ENCODE measurements at regions not wholly inside any gene's neighbourhood (a gene's known extent, or its start where the extent isn't known, plus 50 kb on each side); places are given as distances from the start of the nearest gene placed in this dataset.

GRCh38 chr5:97455996-97456395 is 272.9 kb upstream of the RIOK2 start:
- no peak overlapping the region for H3K27ac ChIP-seq (ENCODE audit: low read length in 2 of 2)
- DNase-seq (no peak), ATAC-seq (ENCODE audit: low read depth) (no peak)
- no peak overlapping the region for H3K4me2 ChIP-seq (replicated peaks; ENCODE audit: low read depth, low read length, poor library complexity, severe bottlenecking)
- H3K4me3 Mint-ChIP-seq: no peak overlapping the region
- intact Hi-C loops (cut with micrococcal nuclease): no loop called here
- no peaks in the 10 kb centered on the region for H3K79me2 ChIP-seq (ENCODE audit: control insufficient read depth, insufficient read depth, low read length)
- 80% methylated on average over 1 of the region's 1 CpG for WGBS (ENCODE audit: insufficient coverage)
- no peak overlapping the region for H3K27ac Mint-ChIP-seq
- TF ChIP-seq CTCF (IDR thresholded peaks at IDR 0.05) (no peak), EZH2 (IDR thresholded peaks at IDR 0.05; ENCODE audit: borderline replicate concordance, insufficient read depth, low read depth, low read length, poor library complexity, severe bottlenecking) (no peak)
- H2AFZ ChIP-seq (ENCODE audit: insufficient read depth, low read depth, low read length, poor library complexity, severe bottlenecking): no peak overlapping the region
- H3K36me3 ChIP-seq (replicated peaks in 1 of 2; ENCODE audit: control extremely low read depth in 1 of 2, control insufficient read depth in 1 of 2, extremely low read depth in 1 of 2, insufficient read depth in 2 of 2, low read length in 1 of 2): no peaks in the 10 kb centered on the region
- H3K4me1 ChIP-seq (ENCODE audit: control insufficient read depth in 2 of 2, insufficient read depth in 2 of 2, low read length in 2 of 2): peaks cover 0 to 3% of the 10 kb centered on the region in 2 donors
- H3K4me1 Mint-ChIP-seq: peaks cover 2% of the 10 kb centered on the region
- H3K27me3 ChIP-seq (replicated peaks in 1 of 4; ENCODE audit: control extremely low read depth in 1 of 4, control insufficient read depth in 3 of 4, insufficient read depth in 4 of 4, low read length in 3 of 4): no peaks in the 10 kb centered on the region
- H4K20me1 ChIP-seq (ENCODE audit: control insufficient read depth, insufficient read depth, low read length, poor library complexity, severe bottlenecking): no peaks in the 10 kb centered on the region
- H3K27me3 Mint-ChIP-seq: no peaks in the 10 kb centered on the region
- no peaks in the 10 kb centered on the region for H3K9me3 Mint-ChIP-seq (ENCODE audit: insufficient read depth)
- H3K9ac ChIP-seq (ENCODE audit: low read length): no peak overlapping the region
- no peaks in the 10 kb centered on the region for H3K9me3 ChIP-seq (ENCODE audit: control extremely low read depth in 1 of 3, control insufficient read depth in 2 of 3, insufficient read depth in 1 of 3, low read length in 2 of 3)
- H3K4me3 ChIP-seq (ENCODE audit: control extremely low read depth in 1 of 5, extremely low read depth in 1 of 5, insufficient read depth in 1 of 5, low read depth in 2 of 5, low read length in 4 of 5): no peak overlapping the region
- POLR2A ChIA-PET: no interaction called here
- CTCF ChIA-PET: no interaction called here

GRCh38 chr5:97458851-97459250 is 275.8 kb upstream of the RIOK2 start:
- WGBS (ENCODE audit: insufficient coverage): 72% methylated on average over 2 of the region's 5 CpGs

More at GRCh38 chr5:97458851-97459250, 275.8 kb upstream of the RIOK2 start:
- Mint-ChIP-seq H3K4me3 (no peak overlapping the region), H3K27ac (no peak overlapping the region), H3K27me3 (no peaks in the 10 kb centered on the region), H3K9me3 (ENCODE audit: insufficient read depth) (no peaks in the 10 kb centered on the region), H3K4me1 (peaks cover 2% of the 10 kb centered on the region)
- peak; percentile 8 for DNase-seq
- Histone ChIP-seq H3K9ac (ENCODE audit: low read length) (no peak overlapping the region), H3K4me2 (replicated peaks; ENCODE audit: low read depth, low read length, poor library complexity, severe bottlenecking) (no peak overlapping the region), H3K4me3 (ENCODE audit: control extremely low read depth in 1 of 5, extremely low read depth in 1 of 5, insufficient read depth in 1 of 5, low read depth in 2 of 5, low read length in 4 of 5) (no peak overlapping the region), H4K20me1 (ENCODE audit: control insufficient read depth, insufficient read depth, low read length, poor library complexity, severe bottlenecking) (no peaks in the 10 kb centered on the region), H3K36me3 (replicated peaks in 1 of 2; ENCODE audit: control extremely low read depth in 1 of 2, control insufficient read depth in 1 of 2, extremely low read depth in 1 of 2, insufficient read depth in 2 of 2, low read length in 1 of 2) (no peaks in the 10 kb centered on the region), H3K27ac (ENCODE audit: low read length in 2 of 2) (no peak overlapping the region), H2AFZ (ENCODE audit: insufficient read depth, low read depth, low read length, poor library complexity, severe bottlenecking) (no peak overlapping the region), H3K4me1 (ENCODE audit: control insufficient read depth in 2 of 2, insufficient read depth in 2 of 2, low read length in 2 of 2) (peaks cover 0 to 3% of the 10 kb centered on the region in 2 donors), H3K9me3 (ENCODE audit: control extremely low read depth in 1 of 3, control insufficient read depth in 2 of 3, insufficient read depth in 1 of 3, low read length in 2 of 3) (no peaks in the 10 kb centered on the region), H3K27me3 (replicated peaks in 1 of 4; ENCODE audit: control extremely low read depth in 1 of 4, control insufficient read depth in 3 of 4, insufficient read depth in 4 of 4, low read length in 3 of 4) (no peaks in the 10 kb centered on the region), H3K79me2 (ENCODE audit: control insufficient read depth, insufficient read depth, low read length) (no peaks in the 10 kb centered on the region)
- TF ChIP-seq EZH2 (IDR thresholded peaks at IDR 0.05; ENCODE audit: borderline replicate concordance, insufficient read depth, low read depth, low read length, poor library complexity, severe bottlenecking) (no peak), CTCF (IDR thresholded peaks at IDR 0.05) (no peak)
- ChIA-PET CTCF (interaction anchor here (0.6 kb wide), 1 partner anchor 1031 kb away, joined by 4 read pairs; no protein-coding TSS in a partner anchor), POLR2A (no interaction called here)
- intact Hi-C loops (cut with micrococcal nuclease): no loop called here
- no peak for ATAC-seq (ENCODE audit: low read depth)
